ENCODE measurements at regions not wholly inside any gene's neighbourhood (a gene's known extent, or its start where the extent isn't known, plus 50 kb on each side); places are given as distances from the start of the nearest gene placed in this dataset.

DNA sequence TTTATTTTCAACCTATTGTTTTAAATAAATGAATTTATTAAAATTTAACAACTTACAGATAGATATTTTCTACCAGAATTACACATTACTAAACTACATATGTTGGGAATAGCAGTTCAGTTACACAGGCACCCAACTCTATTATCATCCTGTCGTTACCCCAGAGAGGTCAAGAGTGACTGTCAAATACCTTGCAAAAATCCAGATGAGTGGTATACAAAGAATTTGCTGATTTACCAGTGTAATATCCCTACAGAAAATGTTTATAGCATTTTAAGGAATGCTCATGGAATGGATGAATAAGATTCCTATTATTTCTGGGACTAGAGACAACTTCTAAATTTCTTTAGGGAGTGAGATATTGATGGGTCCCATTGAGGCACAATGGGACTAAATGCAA, 300.7 kb upstream of the RGS18 start (continued):
- TF ChIP-seq, protein P1, sequence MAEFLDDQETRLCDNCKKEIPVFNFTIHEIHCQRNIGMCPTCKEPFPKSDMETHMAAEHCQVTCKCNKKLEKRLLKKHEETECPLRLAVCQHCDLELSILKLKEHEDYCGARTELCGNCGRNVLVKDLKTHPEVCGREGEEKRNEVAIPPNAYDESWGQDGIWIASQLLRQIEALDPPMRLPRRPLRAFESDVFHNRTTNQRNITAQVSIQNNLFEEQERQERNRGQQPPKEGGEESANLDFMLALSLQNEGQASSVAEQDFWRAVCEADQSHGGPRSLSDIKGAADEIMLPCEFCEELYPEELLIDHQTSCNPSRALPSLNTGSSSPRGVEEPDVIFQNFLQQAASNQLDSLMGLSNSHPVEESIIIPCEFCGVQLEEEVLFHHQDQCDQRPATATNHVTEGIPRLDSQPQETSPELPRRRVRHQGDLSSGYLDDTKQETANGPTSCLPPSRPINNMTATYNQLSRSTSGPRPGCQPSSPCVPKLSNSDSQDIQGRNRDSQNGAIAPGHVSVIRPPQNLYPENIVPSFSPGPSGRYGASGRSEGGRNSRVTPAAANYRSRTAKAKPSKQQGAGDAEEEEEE (CRISPR knock-in tag; IDR thresholded peaks at IDR 0.05; ENCODE audit: borderline replicate concordance), result no peak
- TF ChIP-seq PHF8 (CRISPR knock-in tag; IDR thresholded peaks at IDR 0.05) (no peak), ZNF256 (CRISPR knock-in tag; conservative IDR thresholded peaks at IDR 0.05) (no peak), SALL1 (CRISPR knock-in tag; IDR thresholded peaks at IDR 0.05) (no peak), ZNF260 (CRISPR knock-in tag; IDR thresholded peaks at IDR 0.05; ENCODE audit: borderline replicate concordance, low read depth) (no peak), ZNF660 (CRISPR knock-in tag; IDR thresholded peaks at IDR 0.05; ENCODE audit: borderline replicate concordance, low read depth) (no peak)

DNA sequence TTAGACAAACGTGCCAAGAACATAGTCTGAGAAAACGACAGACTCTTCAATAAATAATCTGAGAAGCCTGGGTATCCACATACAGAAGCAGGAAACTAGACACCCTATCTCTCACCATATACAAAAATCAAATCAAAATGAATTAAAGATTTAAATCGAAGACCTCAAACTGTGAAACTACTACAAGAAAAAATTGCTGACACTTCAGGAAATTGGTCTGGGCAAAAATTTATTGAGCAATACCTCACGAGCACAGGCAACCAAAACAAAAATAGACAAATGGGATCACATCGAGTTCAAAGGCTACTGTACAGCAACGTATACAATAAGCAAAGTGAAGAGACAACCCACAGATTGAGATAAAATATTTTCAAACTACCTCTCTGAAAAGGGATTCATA, 292.8 kb upstream of the RGS18 start:
- no peak for FAIRE-seq
- Histone ChIP-seq H2AFZ (ENCODE audit: low read length) (no peak overlapping the region), H3K79me2 (ENCODE audit: insufficient read depth, low read length) (no peaks in the 10 kb centered on the region), H3K9ac (ENCODE audit: insufficient read depth, low read depth, low read length) (no peak overlapping the region), H3K9me3 (ENCODE audit: low read length) (no peaks in the 10 kb centered on the region; the same call in 1 of the 2 replicates), H3K4me2 (ENCODE audit: low read depth, low read length) (no peak overlapping the region), H3K27ac (ENCODE audit: extremely low read length, insufficient read depth, low read length) (no peak overlapping the region), H4K20me1 (ENCODE audit: insufficient read depth, low read length) (no peaks in the 10 kb centered on the region), H3K36me3 (replicated peaks in 1 of 2; ENCODE audit: control insufficient read depth in 1 of 2, insufficient read depth in 2 of 2, low read length in 2 of 2) (no peaks in the 10 kb centered on the region), H3K4me1 (ENCODE audit: insufficient read depth, low read length) (no peaks in the 10 kb centered on the region), H3K4me3 (replicated peaks in 1 of 3; ENCODE audit: insufficient read depth in 1 of 3, low read depth in 2 of 3, low read length in 3 of 3) (no peak overlapping the region), H3K27me3 (ENCODE audit: control insufficient read depth in 1 of 2, insufficient read depth in 2 of 2, low read length in 2 of 2) (no peaks in the 10 kb centered on the region)
- BruUV-seq (replicated peaks), result no TSS peak
- no peak for DNase-seq (ENCODE audit: low spot score)
- ChIA-PET POLR2A (no interaction called here), CTCF (ENCODE audit: low intra/inter-chr PET ratio, low total read pairs) (no interaction called here)
- in situ Hi-C loops (cut with HindIII; ENCODE audit: extremely low pct_ligation_motif_present, low pct_unique_long_range_greater_than_20kb) (no loop called here), intact Hi-C loops (cut with micrococcal nuclease; ENCODE audit: unreplicated experiment) (no loop called here)
- 2% methylated on average over 6 of the region's 6 CpGs for WGBS (ENCODE audit: low lambda C conversion rate)
- no peak for ATAC-seq
- TF ChIP-seq, protein P2, sequence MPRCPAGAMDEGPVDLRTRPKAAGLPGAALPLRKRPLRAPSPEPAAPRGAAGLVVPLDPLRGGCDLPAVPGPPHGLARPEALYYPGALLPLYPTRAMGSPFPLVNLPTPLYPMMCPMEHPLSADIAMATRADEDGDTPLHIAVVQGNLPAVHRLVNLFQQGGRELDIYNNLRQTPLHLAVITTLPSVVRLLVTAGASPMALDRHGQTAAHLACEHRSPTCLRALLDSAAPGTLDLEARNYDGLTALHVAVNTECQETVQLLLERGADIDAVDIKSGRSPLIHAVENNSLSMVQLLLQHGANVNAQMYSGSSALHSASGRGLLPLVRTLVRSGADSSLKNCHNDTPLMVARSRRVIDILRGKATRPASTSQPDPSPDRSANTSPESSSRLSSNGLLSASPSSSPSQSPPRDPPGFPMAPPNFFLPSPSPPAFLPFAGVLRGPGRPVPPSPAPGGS (CRISPR knock-in tag; IDR thresholded peaks at IDR 0.05), result no peak
- TF ChIP-seq MAFF (IDR thresholded peaks at IDR 0.05; ENCODE audit: low read depth, low read length), result peak; percentile 76
- peak; percentile 68 to 87 for TF ChIP-seq MAFK (conservative IDR thresholded peaks at IDR 0.05 in 1 of 2, IDR thresholded peaks at IDR 0.05 in 1 of 2; ENCODE audit: low read length in 2 of 2)

All from HepG2 (cell line).